SU-DHL-6 (cell line): ENCODE measurements at regions not wholly inside any gene's neighbourhood (a gene's known extent, or its start where the extent isn't known, plus 50 kb on each side); places are given as distances from the start of the nearest gene placed in this dataset.

Experiments
- H2AFZ ChIP-seq: fragments of 200-600 bp; sonication (generic); 2 replicates; pipeline ENCODE4 v1.6.1; 2014; ENCODE audit warnings: low read depth, mild to moderate bottlenecking, moderate library complexity, mixed read lengths, antibody characterized with exemption, low read length; ENCODE audit not compliant: severe bottlenecking
- H3F3A ChIP-seq: fragments of 200-600 bp; shearing (Covaris generic); 2 replicates; pipeline ENCODE4 v1.6.0; 2016; ENCODE audit warnings: antibody characterized with exemption, mild to moderate bottlenecking; ENCODE audit not compliant: insufficient read depth
- H3K27ac ChIP-seq: fragments of 200-600 bp; sonication (generic); 2 replicates; pipeline ENCODE4 v1.5.1; 2016; ENCODE audit warnings: low read depth, mild to moderate bottlenecking, low read length, moderate library complexity, mixed read lengths
- H3K27me3 ChIP-seq: fragments of 200-600 bp; sonication (generic), shearing (Covaris generic); 2 replicates; pipeline ENCODE4 v1.6.0; 2014; ENCODE audit warnings: mild to moderate bottlenecking, low read length
- H3K36me3 ChIP-seq: fragments of 200-600 bp; sonication (generic); 2 replicates; pipeline ENCODE4 v1.6.1; 2014; ENCODE audit warnings: mild to moderate bottlenecking, low read length, mixed read lengths
- H3K4me2 ChIP-seq: fragments of 300-600, 200-600 bp; shearing (Covaris generic), sonication (generic); 2 replicates; pipeline ENCODE4 v1.6.0; 2014; ENCODE audit warnings: low read length, low read depth, mild to moderate bottlenecking; ENCODE audit not compliant: poor library complexity, severe bottlenecking
- H3K4me3 ChIP-seq: fragments of 200-600 bp; sonication (generic); 2 replicates; pipeline ENCODE4 v1.5.1; 2014; ENCODE audit warnings: antibody characterized with exemption, low read length, mild to moderate bottlenecking, mixed read lengths; ENCODE audit not compliant: insufficient read depth, poor library complexity, severe bottlenecking
- H3K79me2 ChIP-seq: fragments of 200-600 bp; sonication (generic); 2 replicates; pipeline ENCODE4 v1.6.1; 2014; ENCODE audit warnings: mild to moderate bottlenecking, low read length, moderate library complexity; ENCODE audit not compliant: insufficient read depth
- H3K9ac ChIP-seq: fragments of 200-600 bp; sonication (generic); 2 replicates; pipeline ENCODE4 v1.7.0; 2014; ENCODE audit warnings: mild to moderate bottlenecking, low read length
- H3K9me2 ChIP-seq: fragments of 200-600 bp; sonication (generic); replicated peaks from 2 replicates; pipeline ENCODE4 v1.6.1; 2014; ENCODE audit warnings: low read length; ENCODE audit not compliant: insufficient read depth
- H3K9me3 ChIP-seq: fragments of 200-600 bp; sonication (generic); 2 replicates; pipeline ENCODE4 v1.6.1; 2014; ENCODE audit warnings: low read length, mixed read lengths; ENCODE audit not compliant: insufficient read depth
- H4K20me1 ChIP-seq: fragments of 200-600 bp; sonication (generic); 2 replicates; pipeline ENCODE4 v1.6.1; 2014; ENCODE audit warnings: low read depth, mild to moderate bottlenecking, antibody characterized with exemption, low read length, moderate library complexity, mixed read lengths
- CTCF ChIP-seq: fragments of 200-600 bp; sonication (generic); IDR thresholded peaks from one replicate; pipeline ENCODE4 v1.5.1; 2017; ENCODE audit warnings: antibody characterized with exemption, mild to moderate bottlenecking, low read length, moderate library complexity; ENCODE audit not compliant: insufficient read depth, poor library complexity, severe bottlenecking
- EZH2phosphoT487 ChIP-seq: fragments of 200-600 bp; sonication (generic), shearing (Covaris generic); conservative IDR thresholded peaks from 2 replicates; pipeline ENCODE4 v1.6.1; 2018; ENCODE audit warnings: mild to moderate bottlenecking, antibody characterized with exemption, low read length, moderate library complexity, mixed read lengths

- Histone ChIP-seq H3K27ac (no peak overlapping the region), H3K4me2 (no peak overlapping the region), H3K79me2 (no peaks in the 10 kb centered on the region), H4K20me1 (no peaks in the 10 kb centered on the region), H3K4me3 (no peak overlapping the region), H3K9me2 (no peaks in the 10 kb centered on the region), H3K9ac (no peak overlapping the region), H3K36me3 (no peaks in the 10 kb centered on the region), H2AFZ (no peak overlapping the region), H3K27me3 (no peaks in the 10 kb centered on the region), H3K9me3 (no peaks in the 10 kb centered on the region), H3F3A (no peaks in the 10 kb centered on the region)
- TF ChIP-seq EZH2phosphoT487 (no peak), CTCF (no peak)
Measured at GRCh38 chr1:193309936-193310475, 123.6 kb upstream of the B3GALT2 start.

- Histone ChIP-seq H3K9me3 (no peaks in the 10 kb centered on the region), H3K27me3 (no peaks in the 10 kb centered on the region), H4K20me1 (no peaks in the 10 kb centered on the region), H3K79me2 (no peaks in the 10 kb centered on the region), H3K27ac (no peak overlapping the region), H3K4me2 (no peak overlapping the region), H3F3A (no peaks in the 10 kb centered on the region), H3K9me2 (no peaks in the 10 kb centered on the region), H2AFZ (no peak overlapping the region), H3K9ac (no peak overlapping the region), H3K36me3 (no peaks in the 10 kb centered on the region), H3K4me3 (no peak overlapping the region)
- TF ChIP-seq EZH2phosphoT487 (no peak), CTCF (no peak)
Measured at GRCh38 chr1:193308438-193308837, 122.0 kb upstream of the B3GALT2 start.

- no peak overlapping the region for H3K4me3 ChIP-seq
- H3K27me3 ChIP-seq, result no peaks in the 10 kb centered on the region
- no peaks in the 10 kb centered on the region for H3K9me2 ChIP-seq
- no peak overlapping the region for H3K9ac ChIP-seq
- no peaks in the 10 kb centered on the region for H4K20me1 ChIP-seq
- no peak overlapping the region for H2AFZ ChIP-seq
- H3K9me3 ChIP-seq, result no peaks in the 10 kb centered on the region
- no peaks in the 10 kb centered on the region for H3K79me2 ChIP-seq
- no peak for TF ChIP-seq EZH2phosphoT487
- TF ChIP-seq CTCF, result no peak
- no peak overlapping the region for H3K27ac ChIP-seq
- no peak overlapping the region for H3K4me2 ChIP-seq
- H3K36me3 ChIP-seq, result no peaks in the 10 kb centered on the region
- H3F3A ChIP-seq, result no peaks in the 10 kb centered on the region
Measured at GRCh38 chr1:193306430-193306829, 120.0 kb upstream of the B3GALT2 start.
